ENCODE measurements at regions not wholly inside any gene's neighbourhood (a gene's known extent, or its start where the extent isn't known, plus 50 kb on each side); places are given as distances from the start of the nearest gene placed in this dataset.

DNA sequence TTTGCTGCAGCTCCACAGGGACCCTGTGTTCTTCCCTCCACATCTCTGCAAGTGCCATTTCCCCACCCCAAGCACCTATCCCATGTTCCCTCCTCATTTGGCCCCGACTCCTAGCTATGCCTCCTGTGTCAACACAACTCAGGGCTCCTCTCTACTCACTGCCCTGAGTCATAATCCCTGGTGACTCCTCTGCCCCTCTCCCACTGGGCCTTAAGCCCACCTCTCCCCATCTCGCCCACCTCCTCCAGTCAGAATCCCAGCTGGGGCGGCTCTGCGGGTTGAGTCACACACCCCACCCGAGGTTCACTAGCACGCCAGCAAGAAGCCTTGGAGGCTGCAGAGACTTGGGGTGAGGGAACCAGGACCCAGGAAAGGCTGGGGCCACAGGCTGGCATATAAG lies 346.2 kb downstream of the FOXL1 start:
- Histone ChIP-seq H3K4me1 (ENCODE audit: insufficient read depth) (peaks cover 2% of the 10 kb centered on the region), H3K36me3 (no peaks in the 10 kb centered on the region), H3K9me3 (no peaks in the 10 kb centered on the region), H3K27me3 (no peaks in the 10 kb centered on the region), H3K4me3 (no peak overlapping the region), H3K27ac (no peak overlapping the region)
- intact Hi-C loops (cut with DNase I) = no loop called here
- TF ChIP-seq EP300 (IDR thresholded peaks at IDR 0.05) (no peak), POLR2A (IDR thresholded peaks at IDR 0.05) (no peak)
- TF ChIP-seq, protein P1, sequence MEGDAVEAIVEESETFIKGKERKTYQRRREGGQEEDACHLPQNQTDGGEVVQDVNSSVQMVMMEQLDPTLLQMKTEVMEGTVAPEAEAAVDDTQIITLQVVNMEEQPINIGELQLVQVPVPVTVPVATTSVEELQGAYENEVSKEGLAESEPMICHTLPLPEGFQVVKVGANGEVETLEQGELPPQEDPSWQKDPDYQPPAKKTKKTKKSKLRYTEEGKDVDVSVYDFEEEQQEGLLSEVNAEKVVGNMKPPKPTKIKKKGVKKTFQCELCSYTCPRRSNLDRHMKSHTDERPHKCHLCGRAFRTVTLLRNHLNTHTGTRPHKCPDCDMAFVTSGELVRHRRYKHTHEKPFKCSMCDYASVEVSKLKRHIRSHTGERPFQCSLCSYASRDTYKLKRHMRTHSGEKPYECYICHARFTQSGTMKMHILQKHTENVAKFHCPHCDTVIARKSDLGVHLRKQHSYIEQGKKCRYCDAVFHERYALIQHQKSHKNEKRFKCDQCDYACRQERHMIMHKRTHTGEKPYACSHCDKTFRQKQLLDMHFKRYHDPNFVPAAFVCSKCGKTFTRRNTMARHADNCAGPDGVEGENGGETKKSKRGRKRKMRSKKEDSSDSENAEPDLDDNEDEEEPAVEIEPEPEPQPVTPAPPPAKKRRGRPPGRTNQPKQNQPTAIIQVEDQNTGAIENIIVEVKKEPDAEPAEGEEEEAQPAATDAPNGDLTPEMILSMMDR (IDR thresholded peaks at IDR 0.05) = no peak
- no peak for DNase-seq
- WGBS, 3 donors = 81 to 86% (median 85%) methylated on average over 6 of the region's 6 CpGs

DNA sequence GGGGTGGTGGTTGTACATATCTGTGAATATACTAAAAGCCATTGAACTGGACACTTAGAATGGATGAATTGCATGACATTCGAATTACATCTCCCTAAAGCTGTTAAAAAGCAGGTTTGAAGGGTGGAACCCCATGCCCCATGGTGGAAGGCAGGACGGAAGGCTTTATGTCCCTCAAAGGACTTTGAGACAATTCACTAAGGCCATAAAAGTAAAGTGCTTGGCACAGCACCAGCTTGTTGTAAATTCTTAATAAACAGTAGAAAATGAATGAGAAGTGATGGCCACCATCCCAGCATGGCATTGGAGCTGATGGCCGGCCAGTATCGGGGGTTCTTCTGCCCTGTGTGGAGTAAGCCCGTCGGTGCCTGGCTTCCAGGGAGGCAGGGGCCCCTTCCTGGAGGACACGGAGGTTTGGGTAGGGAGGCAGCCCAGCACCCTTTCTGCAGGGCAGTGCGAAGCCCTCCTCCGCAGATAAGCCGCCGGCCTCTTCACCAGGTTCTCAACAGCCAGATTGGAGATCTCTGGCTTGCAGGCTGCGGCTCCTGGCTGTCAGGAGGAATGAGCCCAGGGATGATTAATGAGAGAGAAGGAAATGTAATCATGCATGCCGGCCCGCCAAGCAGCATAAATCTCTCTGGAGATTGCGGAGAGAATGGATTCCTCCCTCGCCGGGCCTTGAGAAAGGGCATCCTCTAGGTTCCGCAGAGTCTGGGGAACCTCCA lies 346.9 kb downstream of the FOXL1 start:
- H3K4me1 ChIP-seq (ENCODE audit: insufficient read depth) = peaks cover 2% of the 10 kb centered on the region
- intact Hi-C loops (cut with DNase I) = no loop called here
- H3K9me3 ChIP-seq = no peaks in the 10 kb centered on the region
- H3K4me3 ChIP-seq = no peak overlapping the region
- no peak for DNase-seq
- no peaks in the 10 kb centered on the region for H3K36me3 ChIP-seq
- TF ChIP-seq, protein P1 (IDR thresholded peaks at IDR 0.05) = no peak
- TF ChIP-seq EP300 (IDR thresholded peaks at IDR 0.05) = no peak
- 12 to 29% (median 26%) methylated on average over 18 of the region's 18 CpGs for WGBS, 3 donors
- no peaks in the 10 kb centered on the region for H3K27me3 ChIP-seq
- H3K27ac ChIP-seq = no peak overlapping the region

DNA sequence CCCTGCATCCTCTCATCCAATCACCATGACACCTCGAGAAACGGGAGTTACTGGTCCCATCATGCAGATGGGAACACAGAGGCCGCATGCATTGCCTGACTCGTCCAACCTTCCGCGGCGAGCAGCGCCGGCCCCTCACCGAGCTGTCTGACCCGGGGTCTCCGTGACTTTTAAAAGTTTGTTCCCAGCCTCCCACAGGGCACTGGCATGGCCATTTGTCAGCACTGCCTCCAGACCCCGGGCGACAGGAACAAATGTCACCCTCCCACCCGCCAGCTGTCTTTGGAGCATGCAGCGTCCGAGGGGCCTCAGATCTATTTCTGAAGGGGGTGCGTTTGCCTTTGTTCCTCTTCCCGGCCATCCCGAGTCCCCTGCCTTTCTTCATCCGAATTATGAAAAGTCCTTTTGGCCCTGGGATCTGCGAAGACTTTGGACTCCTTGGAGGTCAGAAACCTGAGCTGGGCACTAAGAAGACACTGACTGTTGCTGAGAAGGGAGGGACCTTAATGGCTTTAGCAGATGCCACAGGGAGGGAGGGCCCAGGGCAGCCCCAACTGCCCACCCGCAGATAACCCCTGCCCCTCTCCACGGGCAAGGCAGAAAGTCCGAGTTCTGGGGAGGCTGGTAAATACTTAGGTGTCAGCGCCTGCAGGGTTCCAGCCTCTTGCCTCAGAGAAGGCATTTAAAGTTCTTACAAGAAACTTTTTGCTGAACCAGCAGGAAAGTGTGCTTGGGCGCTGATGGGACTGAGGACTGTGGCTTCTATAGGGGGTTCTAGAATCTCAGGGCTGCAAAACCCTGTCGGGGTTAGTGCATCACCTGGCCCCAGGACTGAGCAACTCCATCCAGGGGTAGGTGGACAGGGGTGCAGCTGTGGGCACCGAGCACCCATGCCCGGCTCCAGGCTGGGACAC lies 348.1 kb downstream of the FOXL1 start:
- H3K4me3 ChIP-seq = no peak overlapping the region
- no peak for DNase-seq
- no peaks in the 10 kb centered on the region for H3K9me3 ChIP-seq
- no peaks in the 10 kb centered on the region for H3K36me3 ChIP-seq
- intact Hi-C loops (cut with DNase I) = no loop called here
- no peak overlapping the region for H3K27ac ChIP-seq
- TF ChIP-seq POLR2A (IDR thresholded peaks at IDR 0.05) = no peak
- TF ChIP-seq, protein P1 (IDR thresholded peaks at IDR 0.05) = no peak
- TF ChIP-seq EP300 (IDR thresholded peaks at IDR 0.05) = no peak
- 76 to 80% (median 80%) methylated on average over 30 of the region's 30 CpGs for WGBS, 3 donors
- no peaks in the 10 kb centered on the region for H3K27me3 ChIP-seq
- H3K4me1 ChIP-seq (ENCODE audit: insufficient read depth) = peaks cover 2% of the 10 kb centered on the region

DNA sequence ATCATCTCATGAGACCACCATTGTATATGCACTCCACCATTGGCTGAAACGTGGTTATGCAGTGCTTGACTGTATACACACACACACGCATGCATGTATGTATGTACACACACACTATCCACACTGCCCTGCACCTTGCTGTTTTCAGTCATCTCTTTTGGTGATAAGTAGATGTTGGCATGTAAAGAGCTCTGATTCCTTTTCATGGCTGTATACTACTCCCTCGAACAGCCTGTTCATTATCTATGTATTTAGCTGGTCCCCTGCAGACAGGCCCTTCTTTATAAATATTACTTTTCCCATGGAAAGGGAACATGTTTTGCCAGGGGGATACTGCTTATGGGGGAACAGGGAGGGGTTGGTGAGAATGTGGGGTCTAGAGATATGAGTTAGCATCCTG lies 349.4 kb downstream of the FOXL1 start:
- Histone ChIP-seq H3K4me3 (no peak overlapping the region), H3K27ac (no peak overlapping the region), H3K9me3 (no peaks in the 10 kb centered on the region), H3K4me1 (ENCODE audit: insufficient read depth) (peaks cover 5% of the 10 kb centered on the region), H3K27me3 (no peaks in the 10 kb centered on the region), H3K36me3 (no peaks in the 10 kb centered on the region)
- no peak for DNase-seq
- no peak for TF ChIP-seq EP300 (IDR thresholded peaks at IDR 0.05)
- no peak for TF ChIP-seq POLR2A (IDR thresholded peaks at IDR 0.05)
- TF ChIP-seq, protein P1 (IDR thresholded peaks at IDR 0.05) = no peak
- intact Hi-C loops (cut with DNase I) = no loop called here
- 94 to 96% (median 96%) methylated on average over 3 of the region's 3 CpGs for WGBS, 3 donors

Data from ovary (tissue), 7 donors.